DMS 273 (cell line): ENCODE measurements at regions not wholly inside any gene's neighbourhood (a gene's known extent, or its start where the extent isn't known, plus 50 kb on each side); places are given as distances from the start of the nearest gene placed in this dataset.

Experiments used
- DNase-seq: peaks from one replicate; lab custom pipeline; 2025; ENCODE audit not compliant: unreplicated experiment; lab: John Stamatoyannopoulos, UW

DNA sequence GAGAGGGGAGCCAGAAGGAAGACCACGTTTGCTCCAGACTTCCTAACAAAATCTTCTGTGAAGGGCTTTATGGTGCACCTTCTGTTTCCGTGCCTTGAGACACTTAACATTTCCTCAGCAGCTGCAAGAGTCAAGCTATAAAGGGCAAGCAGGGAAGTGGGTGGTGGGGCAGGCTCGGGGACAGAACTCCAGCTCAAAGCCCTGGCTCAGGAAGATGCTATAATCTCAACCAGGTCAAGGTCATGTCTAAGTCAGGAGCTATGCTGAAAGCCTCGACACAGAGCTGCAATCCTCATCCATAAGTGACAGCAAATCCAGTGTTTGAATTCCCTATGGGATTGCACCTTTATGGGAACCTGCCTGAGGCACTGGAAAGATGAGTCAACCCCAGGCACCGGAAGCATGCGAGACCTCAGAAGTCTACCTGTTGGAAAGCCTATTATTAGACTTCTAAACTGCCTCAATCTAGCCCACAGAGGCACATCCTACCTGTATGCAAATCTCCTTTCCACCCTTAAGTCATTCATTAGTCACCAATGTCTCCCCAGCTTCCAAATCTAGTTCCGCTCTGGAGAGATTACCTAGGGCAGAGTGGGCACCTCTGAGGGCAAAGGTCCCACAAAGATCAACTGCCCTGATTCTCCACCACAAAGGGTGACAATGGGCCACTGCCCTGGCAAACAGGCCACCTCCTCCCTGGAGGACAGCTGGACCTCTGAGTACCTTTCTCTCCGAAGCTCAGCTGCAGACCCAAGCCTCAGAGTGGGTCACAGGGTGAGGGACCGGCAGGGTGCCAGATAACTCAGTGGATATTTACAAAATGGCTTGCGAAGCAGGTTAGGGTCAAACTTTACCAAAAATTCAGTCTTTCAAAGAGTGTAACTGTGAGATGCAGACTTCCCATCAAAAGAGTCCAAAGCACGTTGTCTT lies 287.0 kb downstream of the CDC5L start:
- no peak for DNase-seq

DNA sequence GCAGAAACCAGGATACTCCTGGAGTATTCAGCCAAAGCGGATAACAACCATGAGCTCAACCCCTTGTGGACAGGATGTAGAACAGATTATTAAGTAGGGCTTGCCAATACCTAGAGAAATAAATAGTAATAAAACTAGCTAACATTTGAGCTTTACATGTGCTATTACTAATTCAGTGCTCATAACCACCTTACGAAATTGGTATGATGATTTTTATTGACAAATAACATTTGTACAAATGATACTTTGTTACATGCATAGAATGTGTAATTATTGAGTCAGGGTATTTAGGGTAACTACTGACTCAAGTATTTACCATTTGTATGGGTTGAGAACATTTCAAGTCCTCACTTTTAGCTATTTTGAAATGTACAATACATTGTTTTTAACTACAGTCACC lies 287.9 kb downstream of the CDC5L start:
- DNase-seq = no peak

DNA sequence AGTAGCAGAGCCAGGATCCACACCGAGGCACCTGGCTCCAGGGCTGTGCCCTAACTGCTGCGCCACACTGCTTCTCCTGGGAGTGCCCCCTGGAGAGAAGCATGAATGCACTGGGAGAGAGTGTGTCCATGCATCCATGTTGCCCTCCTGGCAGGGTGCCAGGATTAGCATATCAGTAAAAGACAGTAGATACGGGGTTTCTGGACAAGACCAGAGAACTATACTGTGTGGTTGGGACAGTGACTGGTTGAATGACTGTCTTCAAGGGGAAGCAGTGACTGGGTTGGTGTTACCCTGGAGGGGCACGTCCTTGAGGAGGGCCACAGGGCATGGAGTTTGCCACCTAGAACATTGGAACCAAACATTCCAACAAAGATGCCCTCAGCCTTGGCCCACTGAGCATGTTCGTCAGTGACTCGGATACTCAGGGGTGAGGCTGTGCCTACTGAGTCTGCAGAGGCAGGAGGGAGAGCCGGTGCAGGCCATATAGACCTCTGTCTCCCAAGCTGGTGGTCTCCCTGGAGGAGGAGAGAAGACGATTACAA lies 288.8 kb downstream of the CDC5L start:
- DNase-seq = peak; percentile 9

DNA sequence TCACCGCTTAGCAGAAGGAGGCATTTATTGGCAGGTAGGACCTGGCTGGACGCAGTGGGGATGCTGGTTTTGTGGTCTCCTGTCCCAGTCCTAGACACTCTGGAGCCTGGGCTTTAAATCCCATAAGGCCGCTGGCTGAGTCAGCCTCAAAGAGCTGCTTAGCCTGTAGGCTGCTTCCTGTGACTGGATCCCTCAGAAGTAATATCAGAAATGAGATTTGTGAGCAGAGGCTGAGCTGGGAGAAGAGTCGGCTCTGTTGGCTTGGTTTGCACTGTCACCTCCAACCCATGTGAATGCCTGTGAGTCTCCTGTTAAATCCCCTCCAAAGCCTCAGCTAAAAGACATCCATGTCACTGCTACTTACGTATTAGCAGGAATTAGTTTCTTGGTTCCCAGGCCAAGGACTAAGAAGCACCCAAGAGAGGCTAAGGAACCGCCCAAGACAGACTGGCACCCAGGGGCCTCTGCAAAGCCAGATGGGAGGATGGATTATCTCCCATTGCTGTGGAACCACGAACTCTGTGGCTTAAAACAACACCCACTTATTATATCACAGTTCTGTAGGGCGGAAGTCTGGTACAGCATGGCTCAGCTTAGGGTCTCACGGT lies 289.4 kb downstream of the CDC5L start:
- DNase-seq = no peak

DNA sequence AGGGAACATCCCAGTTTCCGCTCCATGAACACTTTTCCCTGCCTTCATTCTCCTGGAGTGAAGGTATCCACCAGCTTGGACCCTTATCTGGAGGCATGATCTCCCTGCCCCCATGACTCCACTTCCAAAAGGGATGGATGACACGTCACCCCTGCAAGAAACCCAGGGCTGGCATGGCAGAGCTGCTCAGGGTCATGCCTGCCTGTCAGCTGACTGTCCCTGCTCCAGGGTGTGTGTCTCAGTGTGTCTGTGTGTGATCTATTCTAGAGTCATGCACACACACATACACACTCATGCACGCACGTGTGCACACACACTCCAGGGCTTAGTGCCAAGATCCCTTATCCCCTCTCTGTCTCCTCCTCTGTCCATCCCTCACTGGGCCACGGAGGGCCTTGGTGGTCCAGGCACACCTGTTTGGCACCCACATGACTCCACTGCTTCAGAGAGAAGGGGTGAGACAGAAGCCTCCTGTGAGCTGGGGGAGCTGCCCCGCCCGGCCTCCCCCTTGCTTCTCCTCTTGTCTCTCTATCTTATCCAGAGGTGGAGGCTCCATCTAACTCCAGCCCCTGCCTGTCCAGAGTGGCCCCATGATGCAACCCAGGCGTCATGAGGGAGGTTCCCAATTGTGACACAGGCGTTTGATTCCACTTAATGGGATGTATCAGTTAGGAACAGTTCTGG lies 290.9 kb downstream of the CDC5L start:
- no peak for DNase-seq

DNA sequence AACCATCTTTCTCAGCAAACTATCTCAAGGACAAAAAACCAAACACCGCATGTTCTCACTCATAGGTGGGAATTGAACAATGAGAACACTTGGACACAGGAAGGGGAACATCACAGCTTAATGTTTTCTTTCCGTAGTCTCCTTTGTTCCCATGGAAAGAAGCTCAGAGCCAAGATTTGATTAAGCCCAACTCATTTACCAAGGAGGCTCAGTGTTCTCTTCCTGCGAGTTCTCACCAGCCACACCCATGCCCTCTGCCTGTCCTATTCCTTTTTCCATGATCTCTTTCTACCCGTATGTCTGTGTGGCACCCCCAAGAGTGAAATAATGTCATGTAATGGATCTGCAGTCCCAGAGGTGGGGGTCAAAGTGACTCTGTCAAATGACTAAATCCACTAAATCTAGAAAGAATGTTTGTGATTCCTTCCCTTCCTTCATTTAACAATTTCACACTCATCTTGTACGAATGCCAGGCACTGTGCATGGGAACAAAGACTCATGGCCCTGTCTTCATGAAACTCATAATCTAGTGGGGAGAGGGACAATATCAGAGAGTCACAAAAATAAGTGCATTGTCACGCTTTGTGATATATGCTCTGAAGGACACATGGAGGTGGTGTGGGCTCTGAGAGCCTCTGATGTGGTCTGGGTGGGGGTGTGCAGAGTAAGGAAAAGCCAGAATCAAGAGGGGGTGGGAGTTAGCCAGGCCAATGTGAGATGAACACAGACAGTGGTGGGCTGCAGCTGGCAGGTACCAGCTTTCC lies 292.1 kb downstream of the CDC5L start:
- DNase-seq = no peak

DNA sequence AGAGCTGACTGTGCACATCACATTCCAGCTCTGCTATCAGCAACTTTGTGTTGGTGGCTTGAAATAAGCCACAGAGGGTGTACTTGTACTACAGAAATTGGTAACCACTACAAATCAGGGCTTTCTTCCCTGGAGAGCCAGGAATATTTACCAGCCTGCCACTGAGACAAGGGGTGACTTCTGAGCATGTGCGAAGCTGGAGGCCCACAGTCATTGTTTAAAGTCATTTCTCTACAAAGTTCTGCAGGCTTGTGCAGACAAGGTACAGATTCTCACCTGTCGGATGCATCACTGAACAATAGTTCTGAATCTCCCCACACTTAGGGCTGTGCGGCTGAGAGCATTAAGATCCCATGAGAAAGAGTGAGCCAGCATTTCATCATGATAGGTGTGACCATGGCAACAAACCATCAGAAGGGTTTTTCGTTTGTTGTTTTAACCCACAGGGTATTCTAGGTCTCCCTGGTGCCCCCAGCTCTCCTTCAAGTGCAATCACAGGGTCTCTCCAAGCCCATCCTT lies 292.8 kb downstream of the CDC5L start:
- no peak for DNase-seq

DNA sequence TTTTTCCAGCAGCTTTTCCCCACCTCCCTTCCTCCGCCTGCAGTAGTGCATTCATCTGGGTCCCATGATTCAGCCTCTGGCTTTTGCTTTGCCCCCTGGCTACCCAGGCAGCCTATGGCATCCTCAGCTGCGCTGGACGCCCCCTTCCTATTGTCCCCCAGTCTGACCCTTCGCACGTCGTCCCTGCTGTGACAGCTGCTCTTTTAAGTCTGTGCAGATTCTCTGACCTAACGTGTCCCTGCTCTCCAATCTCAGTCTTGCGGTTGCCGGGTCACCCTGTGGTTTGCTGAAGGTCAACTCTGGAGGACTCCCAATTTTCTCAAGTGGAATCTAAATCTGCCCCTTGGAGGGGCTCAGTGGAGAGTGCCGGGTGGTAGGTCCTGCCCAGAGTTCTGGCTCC lies 294.3 kb downstream of the CDC5L start:
- DNase-seq = no peak

DNA sequence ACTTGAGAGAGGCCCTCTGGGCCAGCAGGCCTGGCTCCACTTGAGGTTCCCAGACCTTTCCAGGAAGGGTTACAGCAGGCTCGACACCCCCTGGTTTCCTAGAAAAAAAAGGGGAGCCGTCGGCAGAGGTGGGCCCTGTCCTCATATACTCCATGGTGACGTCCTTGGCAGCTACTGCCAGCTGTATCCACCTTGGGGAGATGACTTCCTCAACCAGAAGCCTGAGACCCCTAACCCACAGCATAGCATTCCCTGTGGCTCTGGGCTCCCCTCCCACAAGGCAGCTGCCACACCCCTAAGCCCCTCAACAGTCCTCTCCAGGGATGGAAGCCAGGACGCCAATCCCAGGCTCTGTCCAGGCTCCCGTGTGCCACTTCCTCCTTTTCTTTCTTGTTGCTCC lies 294.8 kb downstream of the CDC5L start:
- DNase-seq = no peak

DNA sequence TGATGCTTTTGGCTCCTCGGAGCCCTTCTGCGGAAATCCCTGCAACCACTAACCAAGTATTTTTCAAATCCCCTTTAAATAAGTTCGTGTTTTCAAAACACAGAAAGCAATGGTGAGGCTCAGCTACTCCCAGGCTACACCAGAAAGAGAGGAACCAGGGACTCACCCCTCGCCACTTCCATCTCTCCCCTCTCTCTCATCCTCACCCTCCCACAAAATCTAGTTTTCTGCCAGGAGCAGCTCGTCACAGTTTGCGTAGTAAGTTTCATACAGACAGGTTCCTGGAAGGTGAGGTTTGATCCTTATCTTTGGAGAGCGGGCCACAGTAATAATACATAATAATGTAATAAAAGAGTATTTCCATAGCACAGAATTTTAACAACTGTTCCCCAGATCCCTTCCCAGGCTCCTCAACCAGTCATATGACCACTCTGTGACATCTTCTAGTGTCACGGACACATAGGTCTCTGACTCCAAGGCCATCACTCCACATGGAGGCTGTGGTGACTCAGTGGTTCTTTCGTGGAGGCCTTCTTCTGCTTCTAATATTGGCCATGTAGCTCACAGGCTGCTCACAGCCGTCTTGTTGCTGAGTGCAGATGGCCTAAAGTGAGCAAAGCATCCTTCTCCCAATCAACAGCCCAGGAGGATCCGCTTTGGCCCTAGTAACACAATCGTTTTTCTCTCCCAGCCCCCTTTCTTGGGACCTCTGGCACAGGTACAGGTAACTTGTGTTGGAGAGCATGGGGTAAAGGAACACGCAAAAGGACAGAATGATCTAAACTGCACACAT lies 295.7 kb downstream of the CDC5L start:
- DNase-seq = no peak

DNA sequence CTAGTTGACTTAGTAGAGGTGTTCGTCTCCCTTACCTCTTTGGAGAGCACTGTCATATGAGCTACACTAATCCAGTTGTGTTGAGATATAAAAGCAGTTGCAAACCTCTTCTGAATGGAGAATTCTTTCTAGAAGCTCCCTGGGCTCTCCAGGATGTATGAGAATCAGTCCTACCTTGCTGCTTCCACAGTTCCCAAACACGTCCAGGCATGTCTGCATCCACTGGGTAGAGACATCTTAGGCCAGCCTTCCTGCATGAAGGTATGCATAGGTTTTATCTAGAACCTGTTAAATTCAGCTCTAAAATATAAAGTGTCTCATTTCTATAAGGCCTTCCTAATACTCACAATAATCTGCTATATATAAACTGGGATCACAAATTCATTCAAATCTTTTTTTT lies 297.7 kb downstream of the CDC5L start:
- DNase-seq = no peak

DNA sequence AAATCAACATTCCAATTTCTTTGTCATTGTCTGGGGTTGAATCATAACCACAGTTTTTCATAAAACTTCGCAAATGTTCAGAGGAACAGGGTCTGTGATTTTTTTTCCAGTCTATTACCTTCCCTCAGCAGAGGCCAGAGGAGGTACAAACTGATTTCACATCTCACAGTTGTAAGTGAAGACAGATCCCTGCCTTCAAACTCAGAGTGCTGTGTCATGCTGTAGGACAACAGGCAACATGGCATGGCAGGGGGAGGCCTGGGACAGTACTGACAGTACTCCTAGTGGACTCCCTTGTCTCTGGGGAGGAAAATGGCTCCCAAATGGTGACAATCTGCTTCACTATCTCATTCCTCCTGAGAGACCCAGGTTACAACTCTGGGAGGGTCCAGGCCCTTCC lies 308.6 kb downstream of the CDC5L start:
- no peak for DNase-seq

DNA sequence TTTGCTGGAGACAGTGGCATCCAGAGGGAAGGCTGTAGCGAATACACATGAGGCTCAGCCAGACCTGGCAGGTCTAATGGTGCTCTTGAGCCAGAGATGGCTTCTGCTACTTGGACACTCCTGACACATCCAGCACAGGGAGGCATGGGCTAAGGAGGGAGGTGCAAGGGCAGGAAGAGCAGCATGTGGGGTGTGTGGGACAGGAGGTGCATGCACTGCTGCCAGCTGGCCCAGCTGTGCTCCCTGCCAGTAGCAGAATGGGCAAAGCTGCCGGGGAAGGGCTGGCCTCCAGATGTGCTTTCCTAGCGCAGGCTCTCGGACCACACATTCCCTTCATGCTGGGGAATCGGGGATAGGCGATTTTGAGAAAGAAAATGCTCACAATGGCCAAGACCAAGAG lies 309.2 kb downstream of the CDC5L start:
- DNase-seq = no peak

DNA sequence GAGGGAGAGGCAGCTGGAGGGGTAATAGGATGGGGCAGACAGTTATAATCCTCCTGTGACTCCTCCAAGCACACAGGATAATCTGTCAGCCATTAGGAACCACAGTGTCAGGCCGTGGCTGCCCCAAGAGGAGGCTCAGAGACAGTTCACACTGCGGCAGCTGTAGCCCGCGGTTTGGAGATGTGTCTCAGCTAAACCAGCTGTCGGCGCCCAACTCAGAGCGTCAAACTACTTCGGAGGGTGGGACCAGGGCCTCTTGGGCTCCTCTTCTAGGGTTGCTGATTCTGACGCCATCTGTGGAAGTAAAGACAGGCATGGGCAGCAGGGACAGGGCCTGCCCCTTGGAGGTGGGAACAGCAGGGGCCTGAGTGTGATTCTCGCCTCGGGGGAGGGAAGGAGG lies 309.8 kb downstream of the CDC5L start:
- peak; percentile 17 for DNase-seq

DNA sequence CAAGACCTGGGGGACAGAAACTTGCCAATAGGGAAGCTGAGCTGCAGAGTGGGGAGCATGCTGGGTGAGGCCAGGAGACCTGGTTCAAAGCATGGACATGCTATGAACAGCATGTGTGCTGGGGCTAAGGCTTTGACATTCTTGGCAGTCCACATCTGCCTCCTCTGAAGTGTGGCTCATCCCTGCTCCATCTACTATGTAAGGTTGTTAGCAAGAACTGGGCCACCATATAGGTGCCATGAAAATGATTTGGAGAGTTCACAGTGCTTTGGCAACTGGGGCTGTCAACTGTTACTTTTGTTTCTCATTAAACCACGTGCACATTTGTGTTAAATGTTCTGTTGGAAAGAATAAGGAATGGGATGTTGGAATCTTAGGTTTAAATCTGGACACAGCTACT lies 311.1 kb downstream of the CDC5L start:
- no peak for DNase-seq

DNA sequence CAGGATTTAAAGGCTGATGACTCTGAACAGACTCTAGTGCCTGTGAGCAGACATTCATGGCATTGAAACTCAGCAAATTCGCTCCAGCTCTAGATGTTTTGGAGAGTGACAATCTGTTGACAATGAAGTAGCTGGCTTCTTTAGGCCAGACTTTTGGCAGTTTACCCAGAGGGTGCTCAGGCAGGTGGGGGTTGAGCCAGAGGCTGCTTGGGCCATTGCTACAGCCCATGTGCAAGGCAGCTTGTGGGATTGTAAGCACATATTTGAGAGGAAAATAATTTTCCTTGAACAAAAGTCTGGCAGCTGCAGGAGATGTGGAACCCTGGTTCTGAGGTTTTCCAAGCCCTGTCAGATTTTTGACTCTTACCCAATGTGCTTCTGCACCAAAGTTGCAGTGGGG lies 311.6 kb downstream of the CDC5L start:
- DNase-seq = no peak

DNA sequence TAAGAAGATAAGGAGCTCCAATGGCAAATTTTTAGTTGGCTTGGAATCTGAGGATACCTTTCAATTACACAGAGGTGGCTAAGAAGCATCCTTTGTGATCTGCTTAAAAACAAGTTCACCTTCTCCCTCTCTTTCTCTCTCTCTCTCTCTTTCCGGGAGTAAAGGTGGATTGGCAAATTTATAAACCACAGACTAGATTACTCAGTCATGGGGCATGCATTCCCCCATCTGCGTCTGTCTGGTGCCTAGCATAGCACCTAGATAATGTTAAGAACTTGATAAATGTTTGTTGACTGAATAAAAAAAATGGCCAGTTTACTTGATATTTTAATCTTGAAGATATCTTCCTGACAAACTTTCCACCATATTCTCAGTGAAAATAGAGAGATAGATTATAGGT lies 312.3 kb downstream of the CDC5L start:
- no peak for DNase-seq

DNA sequence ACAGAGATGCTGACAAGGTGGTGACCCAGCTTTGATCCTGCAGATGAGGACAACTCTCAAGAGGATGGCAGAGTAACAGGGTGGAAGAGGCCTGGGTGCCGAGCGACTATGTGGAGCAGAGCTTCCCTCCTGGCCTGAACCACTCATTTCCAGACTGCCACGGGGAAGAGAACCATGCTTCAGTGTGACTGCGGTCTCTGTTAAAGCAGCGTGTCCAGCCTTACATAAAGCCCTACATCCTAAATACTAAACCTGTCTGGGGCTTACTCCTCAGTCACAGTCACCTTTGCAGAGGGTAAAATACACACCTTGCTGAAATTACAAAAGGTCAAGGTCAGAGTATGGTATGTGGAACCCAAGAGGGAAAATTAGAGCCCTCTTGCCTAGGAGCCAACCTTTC lies 312.9 kb downstream of the CDC5L start:
- no peak for DNase-seq

DNA sequence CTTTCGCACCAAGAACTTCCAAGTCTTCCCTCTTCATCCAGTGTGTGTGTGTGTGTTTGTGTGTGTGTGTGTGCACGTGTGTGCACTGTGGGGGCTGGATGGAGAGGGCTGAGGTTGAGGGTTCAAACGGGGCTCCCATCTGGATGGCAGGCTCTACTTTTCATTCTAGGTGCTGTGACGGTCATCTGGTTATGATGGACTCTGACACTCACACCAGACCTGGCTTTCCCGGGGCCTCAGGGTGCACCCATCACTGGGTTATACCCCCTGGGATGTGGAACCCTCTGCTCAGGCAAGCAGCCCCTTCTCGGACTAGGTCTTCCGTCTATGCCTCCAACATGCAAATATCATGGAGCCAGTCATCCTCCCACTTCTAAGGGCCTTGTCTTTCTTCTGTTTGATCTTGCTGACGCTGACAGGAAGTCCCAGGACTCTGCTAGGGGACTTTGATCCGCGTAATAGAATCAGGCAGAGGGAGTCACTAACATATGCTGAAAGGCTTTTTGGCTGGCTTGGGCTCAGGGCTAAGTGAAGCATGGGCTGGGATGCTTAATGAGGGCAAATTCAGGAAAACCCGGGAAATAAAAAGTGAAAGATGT lies 313.6 kb downstream of the CDC5L start:
- no peak for DNase-seq

DNA sequence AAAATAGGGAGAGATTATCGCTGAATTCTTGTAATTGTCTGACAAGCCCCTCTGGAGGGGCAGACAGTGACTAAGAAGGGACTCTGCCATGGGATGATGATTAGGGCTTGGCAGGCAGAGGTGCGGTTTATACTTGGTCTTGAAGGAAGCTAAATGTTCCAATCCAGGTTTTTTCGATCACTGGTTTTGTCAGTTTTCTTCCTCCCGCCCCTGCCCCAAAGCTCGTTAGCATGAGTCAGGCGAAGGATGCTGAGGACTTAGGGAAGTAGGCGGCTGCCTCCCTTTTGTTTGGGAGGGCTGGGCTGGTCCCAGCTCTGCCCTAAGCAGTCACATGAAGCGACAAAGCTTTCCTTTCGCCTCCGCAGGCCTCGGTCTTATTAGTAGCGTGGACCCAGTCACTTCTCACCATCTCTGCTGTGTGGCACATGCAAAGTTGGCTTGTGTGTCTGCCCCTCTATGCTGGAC lies 314.2 kb downstream of the CDC5L start:
- DNase-seq = no peak
